ENCODE measurements at regions not wholly inside any gene's neighbourhood (a gene's known extent, or its start where the extent isn't known, plus 50 kb on each side); places are given as distances from the start of the nearest gene placed in this dataset.

DNA sequence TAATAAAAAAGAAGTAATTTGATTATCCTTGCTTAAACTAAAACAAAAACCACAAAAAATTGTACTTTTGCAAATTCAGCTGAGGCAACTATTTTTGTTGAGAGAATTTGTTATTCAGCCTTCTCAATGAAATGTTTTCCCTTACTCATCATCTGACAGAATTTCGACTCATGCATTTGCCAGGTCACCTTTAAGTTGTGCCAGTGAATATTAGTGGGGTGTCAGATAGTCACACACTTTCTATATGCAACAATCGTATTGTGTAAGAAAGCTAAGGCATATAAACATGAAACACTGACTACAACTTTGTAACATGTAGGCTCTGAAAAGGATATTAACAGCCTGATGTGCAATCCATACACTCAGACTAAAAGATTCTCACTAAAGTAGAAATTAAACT, 1653.1 kb upstream of the SLC39A10 start:
- no peaks in the 10 kb centered on the region for H3K4me1 ChIP-seq (ENCODE audit: control insufficient read depth, insufficient read depth, low read length)
- TF ChIP-seq ZNF394 (tag by site-specific recombination; IDR thresholded peaks at IDR 0.05; ENCODE audit: borderline replicate concordance) (no peak), BCL11B (tag by site-specific recombination; IDR thresholded peaks at IDR 0.05; ENCODE audit: low read depth) (no peak), ZNF610 (tag by site-specific recombination; IDR thresholded peaks at IDR 0.05; ENCODE audit: borderline replicate concordance) (no peak), ZNF596 (tag by site-specific recombination; IDR thresholded peaks at IDR 0.05) (no peak), OSR2 (tag by site-specific recombination; IDR thresholded peaks at IDR 0.05) (no peak), KLF16 (tag by site-specific recombination; IDR thresholded peaks at IDR 0.05) (no peak), ZNF280C (tag by site-specific recombination; IDR thresholded peaks at IDR 0.05) (no peak), ZNF555 (tag by site-specific recombination; conservative IDR thresholded peaks at IDR 0.05) (no peak), ZFP37 (tag by site-specific recombination; IDR thresholded peaks at IDR 0.05) (no peak), TCF7L2 (IDR thresholded peaks at IDR 0.05; ENCODE audit: borderline replicate concordance, low read depth, low read length) (no peak)
- TF ChIP-seq, protein P1, sequence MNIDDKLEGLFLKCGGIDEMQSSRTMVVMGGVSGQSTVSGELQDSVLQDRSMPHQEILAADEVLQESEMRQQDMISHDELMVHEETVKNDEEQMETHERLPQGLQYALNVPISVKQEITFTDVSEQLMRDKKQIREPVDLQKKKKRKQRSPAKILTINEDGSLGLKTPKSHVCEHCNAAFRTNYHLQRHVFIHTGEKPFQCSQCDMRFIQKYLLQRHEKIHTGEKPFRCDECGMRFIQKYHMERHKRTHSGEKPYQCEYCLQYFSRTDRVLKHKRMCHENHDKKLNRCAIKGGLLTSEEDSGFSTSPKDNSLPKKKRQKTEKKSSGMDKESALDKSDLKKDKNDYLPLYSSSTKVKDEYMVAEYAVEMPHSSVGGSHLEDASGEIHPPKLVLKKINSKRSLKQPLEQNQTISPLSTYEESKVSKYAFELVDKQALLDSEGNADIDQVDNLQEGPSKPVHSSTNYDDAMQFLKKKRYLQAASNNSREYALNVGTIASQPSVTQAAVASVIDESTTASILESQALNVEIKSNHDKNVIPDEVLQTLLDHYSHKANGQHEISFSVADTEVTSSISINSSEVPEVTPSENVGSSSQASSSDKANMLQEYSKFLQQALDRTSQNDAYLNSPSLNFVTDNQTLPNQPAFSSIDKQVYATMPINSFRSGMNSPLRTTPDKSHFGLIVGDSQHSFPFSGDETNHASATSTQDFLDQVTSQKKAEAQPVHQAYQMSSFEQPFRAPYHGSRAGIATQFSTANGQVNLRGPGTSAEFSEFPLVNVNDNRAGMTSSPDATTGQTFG (tag by site-specific recombination; IDR thresholded peaks at IDR 0.05; ENCODE audit: borderline replicate concordance): no peak
- POLR2A ChIA-PET: no interaction called here
- no peaks in the 10 kb centered on the region for H3K9me3 ChIP-seq (ENCODE audit: control insufficient read depth, insufficient read depth, low read depth, low read length)
- no peak overlapping the region for H3K27ac ChIP-seq (ENCODE audit: extremely low read depth, low read depth, low read length)
- no peaks in the 10 kb centered on the region for H3K36me3 ChIP-seq (ENCODE audit: control insufficient read depth in 2 of 2, insufficient read depth in 1 of 2, low read length in 2 of 2)
- H3K4me3 ChIP-seq (ENCODE audit: low read depth, low read length): no peak overlapping the region
- CTCF ChIA-PET: no interaction called here

DNA sequence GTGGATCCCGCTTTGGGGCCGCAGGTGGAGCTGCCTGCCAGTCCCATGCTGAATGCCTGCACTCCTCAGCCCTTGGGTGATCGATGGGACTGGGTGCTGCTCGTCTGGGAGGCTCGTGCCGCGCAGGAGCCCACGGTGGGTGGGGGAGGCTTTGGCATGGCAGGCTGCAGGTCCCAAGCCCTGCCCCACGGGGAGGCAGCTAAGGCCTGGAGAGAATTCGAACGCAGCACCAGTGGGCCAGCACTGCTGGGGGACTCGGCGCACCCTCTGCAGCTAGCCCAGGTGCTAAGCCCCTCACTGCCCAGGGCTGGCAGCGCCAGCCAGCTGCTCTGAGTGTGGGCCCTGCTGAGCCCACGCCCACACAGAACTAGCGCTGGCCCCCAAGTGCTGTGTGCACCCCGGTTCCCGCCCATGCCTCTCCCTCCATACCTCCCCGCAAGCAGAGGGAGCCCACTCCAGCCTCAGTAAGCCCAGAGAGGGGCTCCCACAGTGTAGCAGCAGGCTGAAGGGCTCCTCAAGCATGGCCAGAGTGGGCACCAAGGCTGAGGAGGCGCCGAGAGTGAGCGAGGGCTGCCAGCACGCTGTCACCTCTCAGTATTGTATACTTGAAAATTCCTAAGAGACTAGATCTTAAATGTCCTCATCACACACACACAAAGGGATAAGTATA, 1654.2 kb upstream of the SLC39A10 start:
- no peak overlapping the region for H3K27ac ChIP-seq (ENCODE audit: extremely low read depth, low read depth, low read length)
- H3K36me3 ChIP-seq (ENCODE audit: control insufficient read depth in 2 of 2, insufficient read depth in 1 of 2, low read length in 2 of 2): no peaks in the 10 kb centered on the region
- no peak for TF ChIP-seq ZNF510 (tag by site-specific recombination; IDR thresholded peaks at IDR 0.05; ENCODE audit: insufficient replicate concordance)
- TF ChIP-seq, protein P2, sequence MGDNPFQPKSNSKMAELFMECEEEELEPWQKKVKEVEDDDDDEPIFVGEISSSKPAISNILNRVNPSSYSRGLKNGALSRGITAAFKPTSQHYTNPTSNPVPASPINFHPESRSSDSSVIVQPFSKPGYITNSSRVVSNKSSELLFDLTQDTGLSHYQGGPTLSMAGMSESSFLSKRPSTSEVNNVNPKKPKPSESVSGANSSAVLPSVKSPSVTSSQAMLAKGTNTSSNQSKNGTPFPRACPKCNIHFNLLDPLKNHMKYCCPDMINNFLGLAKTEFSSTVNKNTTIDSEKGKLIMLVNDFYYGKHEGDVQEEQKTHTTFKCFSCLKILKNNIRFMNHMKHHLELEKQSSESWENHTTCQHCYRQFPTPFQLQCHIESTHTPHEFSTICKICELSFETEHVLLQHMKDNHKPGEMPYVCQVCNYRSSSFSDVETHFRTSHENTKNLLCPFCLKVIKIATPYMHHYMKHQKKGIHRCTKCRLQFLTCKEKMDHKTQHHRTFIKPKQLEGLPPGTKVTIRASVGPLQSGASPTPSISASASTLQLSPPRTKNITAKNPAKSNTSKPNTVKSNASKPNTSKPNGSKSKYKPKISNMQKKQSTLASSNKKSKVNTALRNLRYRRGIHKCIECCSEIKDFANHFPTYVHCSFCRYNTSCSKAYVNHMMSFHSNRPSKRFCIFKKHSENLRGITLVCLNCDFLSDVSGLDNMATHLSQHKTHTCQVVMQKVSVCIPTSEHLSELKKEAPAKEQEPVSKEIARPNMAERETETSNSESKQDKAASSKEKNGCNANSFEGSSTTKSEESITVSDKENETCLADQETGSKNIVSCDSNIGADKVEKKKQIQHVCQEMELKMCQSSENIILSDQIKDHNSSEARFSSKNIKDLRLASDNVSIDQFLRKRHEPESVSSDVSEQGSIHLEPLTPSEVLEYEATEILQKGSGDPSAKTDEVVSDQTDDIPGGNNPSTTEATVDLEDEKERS (tag by site-specific recombination; IDR thresholded peaks at IDR 0.05): no peak
- TF ChIP-seq ZNF843 (tag by site-specific recombination; IDR thresholded peaks at IDR 0.05): no peak
- no peaks in the 10 kb centered on the region for H3K9me3 ChIP-seq (ENCODE audit: control insufficient read depth, insufficient read depth, low read depth, low read length)
- H3K4me3 ChIP-seq (ENCODE audit: low read depth, low read length): no peak overlapping the region
- CTCF ChIA-PET: no interaction called here
- POLR2A ChIA-PET: no interaction called here
- H3K4me1 ChIP-seq (ENCODE audit: control insufficient read depth, insufficient read depth, low read length): no peaks in the 10 kb centered on the region
